GM12874 (cell line): ENCODE measurements at regions not wholly inside any gene's neighbourhood (a gene's known extent, or its start where the extent isn't known, plus 50 kb on each side); places are given as distances from the start of the nearest gene placed in this dataset.

ENCODE experiments used
- TF ChIP-seq, protein P1 (sequence below): IDR thresholded peaks from 2 replicates; pipeline ENCODE4 v1.5.1; 2011; ENCODE audit warnings: low read depth, mild to moderate bottlenecking, control low read depth, low read length, moderate library complexity; ENCODE audit not compliant: insufficient read depth

DNA sequence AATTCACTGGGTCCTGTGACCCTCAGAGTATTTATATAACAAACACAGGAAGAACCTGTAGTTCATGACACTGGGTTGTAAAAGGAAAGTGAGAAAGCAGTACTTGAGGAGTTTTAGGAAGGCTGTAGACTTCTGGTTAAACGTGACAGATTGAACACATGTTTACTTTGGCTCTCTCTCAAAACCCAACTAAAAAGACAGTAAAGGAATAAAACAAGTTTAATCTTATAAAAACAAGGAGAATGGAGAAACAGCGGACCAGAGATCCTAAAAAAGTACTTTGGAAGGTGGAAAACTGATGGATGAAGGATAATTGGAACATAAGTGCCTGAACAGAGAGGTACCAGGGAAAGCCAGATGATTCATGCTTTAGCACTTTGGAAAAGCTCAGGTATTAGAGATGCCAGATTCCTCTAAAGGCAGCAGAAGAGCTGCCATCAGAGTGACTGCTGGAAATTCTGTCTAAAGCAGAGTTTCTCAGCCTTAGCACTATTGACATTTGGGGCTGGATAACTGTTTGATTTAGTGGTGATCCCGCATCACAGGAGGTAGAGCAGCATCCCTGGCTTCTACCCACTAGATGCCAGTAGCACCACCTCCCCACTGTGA, 182.9 kb upstream of the RORA start:
- TF ChIP-seq, protein P1, sequence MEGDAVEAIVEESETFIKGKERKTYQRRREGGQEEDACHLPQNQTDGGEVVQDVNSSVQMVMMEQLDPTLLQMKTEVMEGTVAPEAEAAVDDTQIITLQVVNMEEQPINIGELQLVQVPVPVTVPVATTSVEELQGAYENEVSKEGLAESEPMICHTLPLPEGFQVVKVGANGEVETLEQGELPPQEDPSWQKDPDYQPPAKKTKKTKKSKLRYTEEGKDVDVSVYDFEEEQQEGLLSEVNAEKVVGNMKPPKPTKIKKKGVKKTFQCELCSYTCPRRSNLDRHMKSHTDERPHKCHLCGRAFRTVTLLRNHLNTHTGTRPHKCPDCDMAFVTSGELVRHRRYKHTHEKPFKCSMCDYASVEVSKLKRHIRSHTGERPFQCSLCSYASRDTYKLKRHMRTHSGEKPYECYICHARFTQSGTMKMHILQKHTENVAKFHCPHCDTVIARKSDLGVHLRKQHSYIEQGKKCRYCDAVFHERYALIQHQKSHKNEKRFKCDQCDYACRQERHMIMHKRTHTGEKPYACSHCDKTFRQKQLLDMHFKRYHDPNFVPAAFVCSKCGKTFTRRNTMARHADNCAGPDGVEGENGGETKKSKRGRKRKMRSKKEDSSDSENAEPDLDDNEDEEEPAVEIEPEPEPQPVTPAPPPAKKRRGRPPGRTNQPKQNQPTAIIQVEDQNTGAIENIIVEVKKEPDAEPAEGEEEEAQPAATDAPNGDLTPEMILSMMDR, result no peak

GRCh38 chr15:61410662-61411061, 181.6 kb upstream of the RORA start:
- TF ChIP-seq, protein P1, result no peak

- TF ChIP-seq, protein P1, result no peak
Measured at GRCh38 chr15:61404567-61404966, 175.5 kb upstream of the RORA start.

DNA sequence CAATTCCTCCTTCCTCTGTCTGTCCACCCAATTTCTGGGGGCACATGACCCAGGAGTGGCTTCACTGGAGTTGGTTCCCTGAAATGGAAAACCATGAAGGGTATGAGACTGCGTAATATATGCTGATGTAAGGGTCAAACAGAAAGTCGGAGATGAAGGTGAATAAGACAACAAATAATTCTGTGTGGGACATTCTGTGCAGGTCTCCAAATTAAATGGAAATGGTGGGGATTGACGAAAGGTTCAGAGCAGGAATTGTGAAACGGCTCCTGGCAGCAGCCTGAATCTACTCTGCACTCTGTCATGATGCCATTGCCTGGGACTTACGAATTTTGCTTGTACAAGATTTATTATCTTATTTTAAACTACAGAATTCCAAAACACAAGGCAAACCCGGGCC, 174.8 kb upstream of the RORA start:
- TF ChIP-seq, protein P1, result no peak

DNA sequence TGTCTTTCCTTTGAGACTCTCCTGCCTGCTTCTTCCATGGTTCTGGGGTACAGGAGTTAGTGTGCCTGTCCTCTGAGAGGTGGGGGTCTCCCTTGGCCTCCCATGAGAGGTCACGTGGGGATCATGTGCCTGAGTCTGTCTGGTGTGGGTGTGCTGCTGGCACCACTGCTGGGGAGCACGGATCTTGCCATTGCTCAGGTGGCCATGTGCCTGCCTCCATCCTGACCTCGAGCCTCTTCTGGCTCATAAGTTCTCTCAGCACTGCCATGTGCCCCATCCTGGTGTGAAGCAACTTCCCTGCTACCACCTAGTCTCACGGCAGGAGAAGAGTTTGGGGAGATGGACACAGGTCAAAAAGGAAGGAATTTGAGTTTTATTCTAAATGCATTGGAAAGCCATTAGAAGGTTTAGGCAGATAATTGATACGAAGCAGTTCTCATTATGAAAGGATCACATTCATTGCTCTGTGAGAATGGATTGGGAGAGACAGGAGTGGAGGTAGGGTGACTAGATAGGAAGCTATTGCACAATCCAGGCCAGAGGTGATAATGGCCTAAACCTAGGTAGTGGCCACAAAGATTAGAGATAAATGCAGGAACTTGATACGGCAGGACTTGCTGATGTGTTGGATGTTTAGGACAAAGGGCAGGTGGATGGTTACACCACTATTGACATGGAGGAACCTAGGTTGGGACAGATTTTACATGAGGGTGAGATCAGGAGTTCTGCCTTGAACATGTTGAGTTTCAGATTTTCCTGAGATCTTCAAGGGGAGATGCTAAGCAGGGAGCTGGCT, 173.0 kb upstream of the RORA start:
- TF ChIP-seq, protein P1, result no peak

- TF ChIP-seq, protein P1, result no peak
Measured at GRCh38 chr15:61398310-61398709, 169.2 kb upstream of the RORA start.

- TF ChIP-seq, protein P1, result no peak
Measured at GRCh38 chr15:61396235-61396919, 167.3 kb upstream of the RORA start.
